HG02943 (cell line): ENCODE measurements at regions not wholly inside any gene's neighbourhood (a gene's known extent, or its start where the extent isn't known, plus 50 kb on each side); places are given as distances from the start of the nearest gene placed in this dataset.

Source experiments
- ATAC-seq: cut with Tn5 transposase; IDR thresholded peaks from one replicate; pipeline ENCODE4 v1.9.1; 2021; ENCODE audit warnings: mild to moderate bottlenecking, low read depth, moderate library complexity; ENCODE audit not compliant: unreplicated experiment

- ATAC-seq = no peak
These were observed 50.1 kb upstream of the ZNF608 start for GRCh38 chr5:124796495-124796894.

GRCh38 chr5:124797665-124798087 is 51.2 kb upstream of the ZNF608 start:
- ATAC-seq = no peak

GRCh38 chr5:124798890-124799289 is 52.5 kb upstream of the ZNF608 start:
- no peak for ATAC-seq

GRCh38 chr5:124801551-124801950 is 55.1 kb upstream of the ZNF608 start:
- ATAC-seq = no peak

GRCh38 chr5:124803617-124804323 is 57.3 kb upstream of the ZNF608 start:
- no peak for ATAC-seq

GRCh38 chr5:124806026-124806372 is 59.6 kb upstream of the ZNF608 start:
- no peak for ATAC-seq

GRCh38 chr5:124806373-124807077 is 60.1 kb upstream of the ZNF608 start:
- ATAC-seq = no peak

- ATAC-seq = no peak
These were observed 62.4 kb upstream of the ZNF608 start for GRCh38 chr5:124808842-124809268.

- no peak for ATAC-seq
These were observed 64.1 kb upstream of the ZNF608 start for GRCh38 chr5:124810396-124811006.

GRCh38 chr5:124812771-124813358 is 66.4 kb upstream of the ZNF608 start:
- no peak for ATAC-seq

GRCh38 chr5:124816381-124816780 is 69.9 kb upstream of the ZNF608 start:
- ATAC-seq = no peak

GRCh38 chr5:124819201-124819600 is 72.8 kb upstream of the ZNF608 start:
- no peak for ATAC-seq

GRCh38 chr5:124822647-124823046 is 76.2 kb upstream of the ZNF608 start:
- no peak for ATAC-seq

GRCh38 chr5:124823380-124823779 is 76.9 kb upstream of the ZNF608 start:
- ATAC-seq = no peak

- no peak for ATAC-seq
These were observed 78.3 kb upstream of the ZNF608 start for GRCh38 chr5:124824637-124825158.

- ATAC-seq = peak; percentile 72
These were observed 79.0 kb upstream of the ZNF608 start for GRCh38 chr5:124825250-124825982.

- ATAC-seq = no peak
These were observed 79.5 kb upstream of the ZNF608 start for GRCh38 chr5:124825983-124826337.

GRCh38 chr5:124828731-124829234 is 82.3 kb upstream of the ZNF608 start:
- no peak for ATAC-seq

- ATAC-seq = no peak
These were observed 85.3 kb upstream of the ZNF608 start for GRCh38 chr5:124831687-124832240.

GRCh38 chr5:124832510-124832909 is 86.1 kb upstream of the ZNF608 start:
- no peak for ATAC-seq
